Adrenal gland (tissue), 9 donors: ENCODE measurements at regions not wholly inside any gene's neighbourhood (a gene's known extent, or its start where the extent isn't known, plus 50 kb on each side); places are given as distances from the start of the nearest gene placed in this dataset.
"Not testable (repeated sequence)": the region's sequence is repeated elsewhere in the genome, so short reads cannot be mapped to it uniquely, and the experiment has no call there.

ENCODE experiments used
- DNase-seq, 7 donors: peaks; one replicate each; pipeline ENCODE4 v3.0.0-alpha.2; 2019 to 2020
- H3K27ac ChIP-seq, 5 donors: fragments of 200-600 bp; sonication (generic) in 4 of 5; 1 replicate in 3 of 5; 2 replicates in 2 of 5; pipeline versions ENCODE4 v1.5.1 to v1.8.0; 2016 to 2020; ENCODE audit warnings: mild to moderate bottlenecking in 1 of 5
- H3K27me3 ChIP-seq: fragments of 200-600 bp; 2 replicates; pipeline ENCODE4 v1.8.0; 2021
- H3K36me3 ChIP-seq, 2 donors: fragments of 200-600 bp; replicated peaks in 1 of 2; 1 replicate in 1 of 2; 2 replicates in 1 of 2; pipeline versions ENCODE4 v1.5.1 to v1.8.0; 2018 to 2022
- H3K4me1 ChIP-seq, 2 donors: fragments of 200-600 bp; replicated peaks in 1 of 2; 1 replicate in 1 of 2; 2 replicates in 1 of 2; pipeline versions ENCODE4 v1.5.1 to v1.8.0; 2018 to 2021
- H3K4me3 ChIP-seq, 4 donors: fragments of 200-600 bp; sonication (generic) in 3 of 4; one replicate each; pipeline ENCODE4 v1.5.1; 2016 to 2018
- H3K9me3 ChIP-seq, 3 donors: fragments of 200-600 bp; sonication (generic) in 1 of 3; replicated peaks in 1 of 3; 1 replicate in 2 of 3; 2 replicates in 1 of 3; pipeline versions ENCODE4 v1.5.1 to v1.8.0; 2016 to 2021
- POLR2A ChIP-seq, 2 donors: fragments of 450-650 bp; IDR thresholded peaks; one replicate each; pipeline ENCODE4 v1.6.1; 2017; ENCODE audit warnings: antibody characterized with exemption in 2 of 2, mild to moderate bottlenecking in 2 of 2, moderate library complexity in 1 of 2
- WGBS, 4 donors: extraction: QIAGEN DNeasy Blood & Tissue Kit in 2 of 4; methylation state at CpG; one replicate each; pipeline versions ENCODE4 v1.1.5 to v1.1.7; 2013 to 2017; 5-methylcytosine and 5-hydroxymethylcytosine counted together
- intact Hi-C, 2 donors: fragments of 100-400 bp; cut with DNase I; formaldehyde crosslinking; loops; one replicate each; pipeline versions ENCODE4 v1.14.1 to v1.15.0; 2022 to 2023
- TF ChIP-seq, protein P1 (sequence below), 6 experiments: fragments of 450-650 bp in 4 of 6; fragments of 200-600 bp in 2 of 6; sonication (generic) in 1 of 6; IDR thresholded peaks; 1 replicate in 5 of 6; 2 replicates in 1 of 6; pipeline versions ENCODE4 v1.5.1 to v1.8.0; 2016 to 2021; ENCODE audit warnings: antibody characterized with exemption in 6 of 6, mild to moderate bottlenecking in 2 of 6, moderate library complexity in 1 of 6
- donor health status: healthy with polysubstance abuse.
- donor health status: Bipolar disorder and iron deficiency.
- donor health status: DM: yes; HTN: yes; CAD: no.
- donor health status: DM: no; HTN: no; CAD: no.
- donor health status: DM: no; HTN: no; CAD: no.

DNA sequence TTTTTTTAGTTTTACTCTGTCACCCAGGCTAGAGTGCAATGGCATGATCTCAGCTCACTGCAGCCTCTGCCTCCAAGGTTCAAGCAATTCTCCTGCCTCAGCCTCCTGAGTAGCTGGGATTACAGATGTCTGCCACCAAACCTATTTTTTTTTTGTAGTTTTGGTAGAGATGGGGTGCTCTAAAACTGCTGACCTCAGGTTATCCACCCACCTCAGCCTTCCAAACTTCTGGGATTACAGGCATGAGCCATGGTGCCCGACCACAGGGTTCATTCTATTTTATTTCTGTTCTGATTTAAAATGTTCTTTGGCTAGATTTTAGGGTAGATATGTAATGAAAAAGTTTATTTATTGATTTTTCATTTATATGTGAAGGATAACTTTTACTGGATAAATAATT lies 1062.8 kb upstream of the NOVA1 start:
- no peaks in the 10 kb centered on the region for H3K36me3 ChIP-seq
- H3K27me3 ChIP-seq, result no peaks in the 10 kb centered on the region
- intact Hi-C loops, result no loop called here
- no peak overlapping the region for H3K27ac ChIP-seq
- no peaks in the 10 kb centered on the region for H3K4me1 ChIP-seq
- no peak for DNase-seq
- no peaks in the 10 kb centered on the region for H3K9me3 ChIP-seq
- no peak overlapping the region for H3K4me3 ChIP-seq
- TF ChIP-seq POLR2A (IDR thresholded peaks at IDR 0.05), result no peak
- TF ChIP-seq, protein P1, sequence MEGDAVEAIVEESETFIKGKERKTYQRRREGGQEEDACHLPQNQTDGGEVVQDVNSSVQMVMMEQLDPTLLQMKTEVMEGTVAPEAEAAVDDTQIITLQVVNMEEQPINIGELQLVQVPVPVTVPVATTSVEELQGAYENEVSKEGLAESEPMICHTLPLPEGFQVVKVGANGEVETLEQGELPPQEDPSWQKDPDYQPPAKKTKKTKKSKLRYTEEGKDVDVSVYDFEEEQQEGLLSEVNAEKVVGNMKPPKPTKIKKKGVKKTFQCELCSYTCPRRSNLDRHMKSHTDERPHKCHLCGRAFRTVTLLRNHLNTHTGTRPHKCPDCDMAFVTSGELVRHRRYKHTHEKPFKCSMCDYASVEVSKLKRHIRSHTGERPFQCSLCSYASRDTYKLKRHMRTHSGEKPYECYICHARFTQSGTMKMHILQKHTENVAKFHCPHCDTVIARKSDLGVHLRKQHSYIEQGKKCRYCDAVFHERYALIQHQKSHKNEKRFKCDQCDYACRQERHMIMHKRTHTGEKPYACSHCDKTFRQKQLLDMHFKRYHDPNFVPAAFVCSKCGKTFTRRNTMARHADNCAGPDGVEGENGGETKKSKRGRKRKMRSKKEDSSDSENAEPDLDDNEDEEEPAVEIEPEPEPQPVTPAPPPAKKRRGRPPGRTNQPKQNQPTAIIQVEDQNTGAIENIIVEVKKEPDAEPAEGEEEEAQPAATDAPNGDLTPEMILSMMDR (IDR thresholded peaks at IDR 0.05), result no peak
- 60 to 81% (median 74%) methylated on average over 1 of the region's 1 CpG for WGBS, 4 donors

DNA sequence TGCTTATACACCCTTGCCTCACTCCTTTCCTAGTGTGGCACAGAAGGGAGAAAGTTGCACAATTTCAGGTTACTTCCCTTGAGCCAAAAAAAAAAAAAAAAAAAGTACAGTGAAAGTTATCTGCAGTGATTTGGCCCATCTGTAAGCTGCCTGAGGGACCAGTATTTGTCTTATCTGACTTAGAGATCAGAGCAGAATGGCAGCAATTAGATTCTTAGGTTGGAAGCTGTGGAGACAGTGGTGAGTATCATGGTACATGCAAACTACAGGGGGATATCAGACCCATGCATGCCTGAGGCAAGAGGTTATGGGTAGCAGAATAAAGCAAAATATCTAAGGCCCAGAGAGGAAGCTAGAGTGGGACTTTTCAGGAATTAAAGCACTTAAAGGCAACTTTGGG lies 1070.7 kb upstream of the NOVA1 start:
- intact Hi-C loops, result no loop called here
- Histone ChIP-seq H3K9me3 (no peaks in the 10 kb centered on the region), H3K27ac (no peak overlapping the region), H3K4me3 (no peak overlapping the region), H3K4me1 (no peaks in the 10 kb centered on the region), H3K27me3 (no peaks in the 10 kb centered on the region), H3K36me3 (no peaks in the 10 kb centered on the region)
- no peak for TF ChIP-seq POLR2A (IDR thresholded peaks at IDR 0.05)
- TF ChIP-seq, protein P1 (IDR thresholded peaks at IDR 0.05), result no peak
- DNase-seq, result no peak

DNA sequence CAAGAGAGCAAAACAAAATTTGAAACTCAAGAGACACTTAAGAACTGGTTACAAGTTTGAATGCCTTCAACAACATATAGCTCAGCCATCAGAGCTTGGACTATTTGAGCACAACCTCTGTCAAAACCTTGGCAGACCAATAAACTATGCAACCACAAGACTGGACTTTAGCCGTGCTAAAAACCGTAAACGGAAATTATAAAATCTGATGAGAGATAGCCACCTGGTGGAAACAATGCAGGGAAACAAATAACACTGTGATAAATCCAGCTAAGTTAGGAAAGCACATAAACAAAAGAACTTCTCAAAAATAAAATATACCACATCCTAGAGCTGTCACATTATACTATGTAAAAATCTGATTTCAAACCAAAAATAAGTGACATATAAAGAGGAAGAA lies 1074.2 kb upstream of the NOVA1 start:
- intact Hi-C loops, result no loop called here
- H3K36me3 ChIP-seq, result no peaks in the 10 kb centered on the region
- H3K9me3 ChIP-seq, result no peaks in the 10 kb centered on the region
- no peak for TF ChIP-seq POLR2A (IDR thresholded peaks at IDR 0.05)
- TF ChIP-seq, protein P1 (IDR thresholded peaks at IDR 0.05), result no peak
- H3K4me3 ChIP-seq, result no peak overlapping the region
- no peaks in the 10 kb centered on the region for H3K27me3 ChIP-seq
- H3K4me1 ChIP-seq, result no peaks in the 10 kb centered on the region
- 64 to 82% (median 78%) methylated on average over 3 of the region's 3 CpGs for WGBS, 4 donors
- DNase-seq, result no peak
- H3K27ac ChIP-seq, result no peak overlapping the region

DNA sequence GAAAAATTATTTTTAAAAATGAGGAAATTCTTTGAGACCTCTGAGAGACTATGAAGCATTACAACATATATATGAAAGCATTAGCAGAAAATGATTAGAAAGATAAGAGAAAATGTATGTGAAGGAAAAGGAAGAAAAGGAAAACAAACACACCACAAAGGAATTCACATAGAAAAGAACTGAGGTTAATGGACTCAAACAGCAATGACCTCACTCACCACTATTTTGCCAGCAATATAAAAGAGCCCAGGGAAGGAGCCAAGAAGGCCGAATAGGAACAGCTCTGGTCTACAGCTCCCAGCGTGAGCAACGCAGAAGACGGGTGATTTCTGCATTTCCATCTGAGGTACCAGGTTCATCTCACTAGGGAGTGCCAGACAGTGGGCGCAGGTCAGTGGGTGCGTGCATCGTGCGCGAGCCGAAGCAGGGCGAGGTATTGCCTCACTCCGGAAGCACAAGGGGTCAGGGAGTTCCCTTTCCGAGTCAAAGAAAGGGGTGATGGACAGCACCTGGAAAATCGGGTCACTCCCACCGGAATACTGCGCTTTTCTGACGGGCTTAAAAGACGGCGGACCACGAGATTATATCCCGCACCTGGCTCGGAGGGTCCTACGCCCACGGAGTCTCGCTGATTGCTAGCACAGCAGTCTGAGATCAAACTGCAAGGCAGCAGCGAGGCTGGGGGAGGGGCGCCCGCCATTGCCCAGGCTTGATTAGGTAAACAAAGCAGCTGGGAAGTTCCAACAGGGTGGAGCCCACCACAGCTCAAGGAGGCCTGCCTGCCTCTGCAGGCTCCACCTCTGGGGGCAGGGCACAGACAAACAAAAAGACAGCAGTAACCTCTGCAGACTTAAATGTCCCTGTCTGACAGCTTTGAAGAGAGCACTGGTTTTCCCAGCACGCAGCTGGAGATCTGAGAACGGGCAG lies 1075.2 kb upstream of the NOVA1 start:
- DNase-seq, H3K27me3 ChIP-seq, H3K36me3 ChIP-seq, H3K27ac ChIP-seq, H3K9me3 ChIP-seq, H3K4me3 ChIP-seq, H3K4me1 ChIP-seq, intact Hi-C loops: not testable (repeated sequence)
- WGBS, 4 donors, result 88 to 89% (median 89%) methylated on average over 17 to 30 of the region's 30 CpGs

DNA sequence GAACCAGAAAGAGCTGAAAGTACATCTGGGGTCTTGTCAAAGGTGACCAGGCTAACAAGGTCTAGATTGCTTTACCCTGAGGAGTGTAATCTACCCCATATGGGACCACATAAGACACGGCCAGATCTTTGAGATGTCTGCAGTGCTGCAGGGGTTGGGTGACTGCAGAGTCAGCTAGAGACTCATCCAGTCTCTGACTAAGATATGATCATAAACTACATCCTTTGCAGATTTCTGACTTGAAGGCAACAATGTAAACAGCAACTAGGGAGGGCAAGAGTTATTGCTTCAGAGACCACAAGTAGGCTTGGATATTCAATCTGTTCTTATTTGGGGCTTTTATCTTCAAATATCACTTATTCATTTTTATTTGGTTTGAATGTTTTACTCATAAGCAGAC lies 1080.5 kb upstream of the FOXG1 start:
- Histone ChIP-seq H3K4me1 (no peaks in the 10 kb centered on the region), H3K9me3 (no peaks in the 10 kb centered on the region), H3K36me3 (no peaks in the 10 kb centered on the region), H3K4me3 (no peak overlapping the region), H3K27me3 (no peaks in the 10 kb centered on the region), H3K27ac (no peak overlapping the region)
- intact Hi-C loops, result no loop called here
- WGBS, 4 donors, result 50 to 61% (median 54%) methylated on average over 1 of the region's 1 CpG
- TF ChIP-seq POLR2A (IDR thresholded peaks at IDR 0.05), result no peak
- TF ChIP-seq, protein P1 (IDR thresholded peaks at IDR 0.05), result no peak
- no peak for DNase-seq
